Stimulated activated CD4-positive, alpha-beta T cell treated with anti-CD3 and anti-CD28 coated beads, TNF-alpha, amount 100 ng/mL, for 4 hours (primary cell): ENCODE measurements at regions not wholly inside any gene's neighbourhood (a gene's known extent, or its start where the extent isn't known, plus 50 kb on each side); places are given as distances from the start of the nearest gene placed in this dataset.

ENCODE experiments used
- DNase-seq, 3 experiments: peaks; one replicate each; pipeline ENCODE4 v3.0.0-alpha.2; 2020; ENCODE audit warnings: low read depth in 3 of 3

DNA sequence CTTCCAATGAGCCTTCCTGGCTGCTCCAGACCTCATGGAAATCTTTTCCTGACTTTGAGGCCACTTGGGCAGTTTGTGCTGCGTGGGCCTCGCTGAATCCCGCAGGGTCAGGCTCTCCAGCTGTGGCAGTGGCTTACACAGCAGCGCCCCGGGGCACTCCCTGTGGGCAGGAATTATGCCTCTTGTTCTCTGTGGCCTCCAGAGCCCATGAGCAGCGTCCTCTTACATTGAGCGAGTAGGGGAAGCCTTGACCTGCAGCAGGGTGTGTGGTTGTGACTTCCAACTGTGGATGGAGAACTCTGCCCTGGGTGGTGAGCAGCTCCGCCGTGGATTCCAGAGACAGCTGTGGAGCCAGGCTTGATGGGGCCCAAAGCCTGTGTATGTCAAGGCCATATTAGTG, 180.8 kb downstream of the GLI2 start:
- DNase-seq: no peak

DNA sequence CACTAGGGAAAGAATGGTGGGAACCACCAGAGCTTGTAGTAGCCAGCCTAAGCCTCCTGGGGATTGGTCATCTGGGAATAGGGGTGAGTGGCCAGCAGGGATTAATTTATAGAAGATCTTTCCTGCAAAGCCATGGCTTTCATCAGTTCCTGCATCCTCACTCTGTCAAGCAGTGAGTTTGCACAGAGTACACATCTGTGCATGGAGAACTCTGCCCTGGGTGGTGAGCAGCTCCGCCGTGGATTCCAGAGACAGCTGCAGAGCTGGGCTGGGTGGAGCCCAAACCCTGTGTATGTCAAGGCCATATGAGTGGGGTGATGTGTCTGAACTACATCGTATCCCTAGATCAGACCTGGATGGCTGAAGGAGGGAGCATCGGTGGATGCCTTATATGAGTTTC, 182.2 kb downstream of the GLI2 start:
- no peak for DNase-seq

DNA sequence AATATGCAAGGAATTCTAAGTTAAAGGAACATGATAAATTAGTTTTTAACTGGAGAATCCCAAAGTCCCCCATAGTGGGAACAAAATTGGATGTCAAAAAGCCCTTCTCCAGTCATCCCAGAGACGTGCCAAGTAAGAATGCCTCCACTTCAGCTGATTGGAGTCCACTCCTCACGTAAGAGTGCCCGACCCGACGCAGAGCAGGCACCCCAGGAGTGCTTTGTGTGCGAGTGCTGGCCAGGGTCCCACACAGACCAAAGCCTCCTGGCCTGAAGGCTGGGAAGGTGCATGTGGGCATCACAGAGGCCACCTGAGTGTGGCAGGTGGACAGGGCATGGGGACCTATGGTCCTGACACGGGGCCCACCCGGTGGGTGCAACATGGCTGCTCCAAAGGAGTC, 183.5 kb downstream of the GLI2 start:
- no peak for DNase-seq

DNA sequence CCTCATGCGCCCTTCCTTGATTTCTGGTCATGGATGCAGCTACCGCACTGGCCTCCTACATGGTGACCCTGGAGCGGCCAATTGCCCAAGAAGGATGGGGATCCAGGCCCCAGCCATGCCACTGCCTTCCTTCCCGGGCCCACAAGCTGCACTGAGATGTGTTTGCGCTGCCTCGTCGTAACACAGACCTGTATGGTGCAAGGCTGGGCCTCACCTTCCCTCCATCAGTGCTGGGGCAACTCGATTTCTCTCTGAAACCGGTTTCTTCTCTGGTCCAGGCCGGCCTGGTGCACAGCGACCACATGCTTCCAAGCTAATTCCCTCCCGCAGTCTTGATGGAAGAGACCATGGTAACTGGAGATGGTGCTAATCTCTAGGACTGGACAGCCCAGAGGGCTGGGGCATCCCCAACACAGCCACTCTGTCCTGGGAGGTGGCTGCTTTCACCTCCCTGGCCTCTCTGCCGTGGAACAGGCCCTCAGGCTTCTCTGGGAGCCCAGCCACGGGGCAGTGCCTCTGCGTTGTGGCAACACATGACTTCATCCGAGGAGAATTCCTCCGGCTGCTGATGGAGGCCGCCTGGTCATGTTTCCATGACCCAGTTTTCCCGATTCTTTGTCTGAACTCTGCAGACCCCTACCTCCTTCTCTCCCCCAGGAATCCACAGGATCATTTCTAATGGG, 184.2 kb downstream of the GLI2 start:
- DNase-seq: no peak

DNA sequence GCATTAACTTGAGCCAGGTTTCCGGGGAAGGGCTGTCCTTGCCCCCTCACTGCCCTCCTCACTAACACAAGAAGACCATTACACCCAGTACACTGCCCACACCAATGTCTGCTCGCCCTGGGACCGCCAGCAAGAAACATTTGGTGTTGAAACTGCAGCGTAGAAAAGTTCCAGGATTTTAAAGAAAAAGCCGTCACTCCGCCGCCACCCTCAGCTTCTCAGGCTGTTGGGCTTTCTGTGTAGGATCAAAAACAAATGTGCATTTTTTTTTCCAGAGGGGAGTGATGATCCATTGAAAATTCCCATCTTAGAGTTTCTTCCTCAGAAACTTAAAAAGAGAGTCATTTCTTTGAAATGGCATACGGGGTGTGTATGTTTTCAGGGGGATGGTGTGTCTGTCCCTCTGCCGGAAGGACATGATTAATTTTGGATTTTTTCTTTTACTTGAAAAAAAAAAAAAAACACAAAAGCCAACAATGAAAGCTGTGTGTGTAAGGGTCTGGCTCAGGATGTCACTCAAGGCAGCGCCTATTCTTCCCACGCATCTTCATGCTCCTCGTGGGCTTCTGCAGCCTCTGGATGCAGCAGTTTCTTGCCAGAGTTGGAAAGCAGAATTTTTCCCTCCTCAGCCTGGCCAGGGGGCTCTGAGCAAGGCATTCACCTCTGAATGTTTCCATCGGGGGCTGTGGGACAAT, 184.9 kb downstream of the GLI2 start:
- no peak for DNase-seq

DNA sequence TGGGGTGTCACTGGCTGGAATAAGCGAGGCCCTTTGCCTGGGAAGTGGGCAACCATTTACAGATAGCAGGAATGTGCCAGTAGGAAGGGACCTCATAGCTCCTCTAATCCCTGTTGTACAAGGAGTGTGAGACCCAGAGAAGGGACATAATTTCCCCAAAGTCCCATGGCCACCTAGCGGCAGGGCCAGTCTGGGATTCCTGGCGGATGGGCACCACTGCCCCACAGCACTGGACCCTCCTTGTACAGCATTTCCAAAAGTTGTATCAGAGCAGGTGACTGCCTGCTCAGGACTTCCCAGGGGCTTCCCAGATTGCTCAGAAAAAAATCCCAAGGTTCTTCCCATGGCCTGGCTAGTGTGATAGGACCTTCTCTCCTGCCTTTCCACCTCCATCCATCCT, 185.8 kb downstream of the GLI2 start:
- no peak for DNase-seq

DNA sequence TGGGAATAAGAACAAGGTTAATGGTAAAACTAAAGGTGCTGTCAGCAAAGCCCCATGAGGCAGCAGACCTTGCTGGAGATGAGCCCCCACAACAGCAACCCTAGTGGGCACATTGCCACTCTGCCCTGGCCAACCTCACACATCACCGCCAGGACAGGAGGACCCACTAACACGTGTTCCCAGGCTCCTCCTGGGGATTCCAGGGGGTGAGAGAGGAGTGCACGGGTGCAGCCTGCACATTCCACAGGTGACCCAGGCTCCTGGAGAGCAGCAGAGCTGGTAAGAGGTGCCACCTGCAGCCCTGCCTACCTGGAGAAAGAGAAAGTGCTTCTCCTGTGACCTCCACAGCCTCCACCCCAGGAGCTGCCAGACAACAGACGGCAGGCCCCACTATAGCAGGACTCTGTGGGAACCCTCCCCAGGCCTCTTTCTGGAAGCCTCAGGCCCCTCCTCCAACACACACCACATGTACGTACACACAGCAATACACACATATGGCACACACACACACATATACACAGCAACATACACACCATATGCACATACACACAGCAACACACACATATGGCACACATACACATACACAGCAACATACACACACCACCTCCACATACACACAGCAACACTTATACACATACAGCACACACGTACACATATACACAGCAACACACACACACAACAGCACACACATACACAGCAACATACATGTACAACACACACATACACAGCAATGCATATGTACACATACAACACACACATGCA, 187.1 kb downstream of the GLI2 start:
- no peak for DNase-seq

DNA sequence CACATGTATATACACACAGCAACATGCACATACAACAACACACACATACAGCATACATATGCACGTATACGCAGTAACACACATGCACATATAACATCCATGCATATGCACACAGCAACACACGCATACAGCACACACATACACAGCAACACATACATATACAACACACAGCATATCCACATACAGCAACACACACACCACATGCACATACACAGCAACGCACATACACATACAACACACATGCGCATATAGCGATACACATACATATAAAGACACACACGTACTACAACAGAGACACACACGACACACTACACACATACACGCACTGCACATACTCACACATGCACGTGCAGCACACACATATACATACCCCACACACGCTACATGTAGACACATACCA, 187.8 kb downstream of the GLI2 start:
- DNase-seq: no peak

DNA sequence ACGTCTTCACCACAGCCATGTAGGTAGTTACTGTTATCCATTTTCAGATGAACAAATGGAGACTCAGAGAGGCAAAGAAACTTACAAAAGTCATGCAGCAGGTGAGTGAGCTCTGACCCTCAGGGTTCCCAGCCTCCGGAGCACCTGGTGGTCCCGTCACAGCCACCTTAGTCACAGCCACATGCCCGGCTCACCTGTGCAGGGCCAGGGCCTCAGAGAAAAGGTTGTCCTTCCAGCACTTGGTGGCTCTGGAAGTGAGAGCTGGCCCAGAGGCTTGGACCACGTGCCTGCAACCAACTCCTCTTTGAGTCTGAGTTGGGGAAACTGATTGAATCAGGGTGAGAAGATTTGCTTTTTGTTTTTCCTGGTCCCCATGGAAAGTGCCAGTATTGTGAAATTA, 189.3 kb downstream of the GLI2 start:
- no peak for DNase-seq

DNA sequence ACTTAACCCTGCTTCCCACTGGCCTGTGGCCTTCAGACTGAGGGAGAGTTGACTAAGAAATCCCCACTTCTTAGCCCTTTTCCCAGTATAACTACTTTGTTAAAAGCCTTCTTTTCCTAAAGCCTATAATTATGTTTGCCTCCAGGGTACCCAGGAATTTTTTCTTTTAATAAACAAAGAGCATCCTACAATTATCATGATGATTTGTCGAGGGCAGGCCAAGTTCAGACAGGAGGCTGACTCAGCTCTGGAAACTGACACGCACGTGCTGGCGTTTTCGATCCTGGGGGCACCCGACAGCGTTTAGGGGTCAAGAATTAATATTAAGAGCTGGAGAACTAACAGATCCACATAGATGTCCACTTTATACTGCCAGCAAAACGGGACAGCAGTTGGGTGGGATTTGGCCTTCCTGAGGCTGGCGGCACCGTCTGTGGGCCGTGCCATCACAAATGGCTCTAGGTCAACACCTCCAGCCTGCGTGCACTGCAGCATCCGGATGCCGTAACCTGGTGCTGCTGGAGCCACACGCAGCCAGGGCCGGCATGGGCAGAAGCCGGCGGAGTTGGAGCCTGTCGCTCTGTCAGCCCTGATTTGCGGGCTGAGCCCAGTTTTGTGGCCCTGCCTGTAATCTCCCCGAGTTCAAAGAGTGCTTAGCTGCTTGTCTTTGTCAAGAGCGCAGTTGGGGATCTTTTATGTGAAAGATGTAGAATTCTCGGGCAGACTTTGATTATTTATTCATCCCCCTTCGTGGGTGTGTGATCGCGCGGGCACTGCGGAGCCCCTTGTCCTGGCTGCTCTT, 191.0 kb downstream of the GLI2 start:
- no peak for DNase-seq

DNA sequence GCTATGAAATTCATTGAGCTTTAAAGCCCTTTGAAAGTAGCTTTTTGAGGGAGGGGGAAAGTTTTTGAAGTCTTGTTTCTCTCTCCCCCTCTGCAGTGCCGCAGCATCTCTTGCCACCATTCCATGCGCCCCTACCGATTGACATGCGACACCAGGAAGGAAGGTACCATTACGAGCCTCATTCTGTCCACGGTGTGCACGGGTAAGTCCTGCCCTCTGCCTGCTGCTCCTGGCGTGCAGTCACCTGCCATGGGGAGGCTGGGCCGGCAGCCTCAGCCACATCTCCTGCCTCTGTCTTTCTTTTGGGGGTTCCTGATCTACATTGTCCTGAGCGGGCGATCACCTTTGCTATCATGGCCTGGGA, 191.6 kb downstream of the GLI2 start:
- no peak for DNase-seq

DNA sequence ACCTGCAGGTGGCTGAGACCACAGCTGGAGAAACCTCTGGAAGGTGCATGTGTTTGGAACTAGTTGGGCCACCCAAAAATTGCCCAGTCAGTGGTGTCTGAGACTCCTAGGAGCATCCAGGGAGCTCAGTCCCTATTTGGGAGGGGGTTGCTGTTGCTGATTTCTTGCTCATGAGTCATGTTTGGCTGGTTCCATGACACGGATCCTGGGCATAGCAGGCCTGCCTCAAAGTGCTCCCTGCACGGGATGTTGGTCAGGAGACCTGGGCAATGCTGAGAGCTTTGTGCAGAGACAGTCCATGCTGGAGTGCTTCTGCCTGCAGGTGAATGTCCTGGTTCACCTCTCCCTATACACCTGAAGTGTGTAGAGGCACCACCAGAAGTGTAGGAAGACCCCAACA, 194.2 kb downstream of the GLI2 start:
- no peak for DNase-seq

DNA sequence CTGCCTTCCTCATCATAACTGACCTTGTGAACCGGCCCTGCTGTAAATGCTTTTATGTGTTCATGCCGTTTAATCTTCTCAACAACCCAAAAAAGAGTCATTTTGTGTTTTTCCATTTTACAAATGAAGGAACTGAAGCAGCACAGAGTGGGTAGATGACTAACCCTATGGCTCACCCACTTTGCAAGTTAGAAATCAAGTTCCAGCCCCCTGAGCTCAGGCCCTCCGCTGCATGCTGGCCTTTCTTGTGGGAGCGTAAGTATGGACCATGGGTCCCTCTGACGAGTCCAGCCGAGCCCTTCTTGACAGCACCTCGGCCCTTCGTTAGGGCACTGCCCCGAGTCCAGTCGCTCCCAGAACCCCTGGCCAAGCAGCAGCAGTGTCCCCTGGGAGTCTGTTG, 194.6 kb downstream of the GLI2 start:
- no peak for DNase-seq

DNA sequence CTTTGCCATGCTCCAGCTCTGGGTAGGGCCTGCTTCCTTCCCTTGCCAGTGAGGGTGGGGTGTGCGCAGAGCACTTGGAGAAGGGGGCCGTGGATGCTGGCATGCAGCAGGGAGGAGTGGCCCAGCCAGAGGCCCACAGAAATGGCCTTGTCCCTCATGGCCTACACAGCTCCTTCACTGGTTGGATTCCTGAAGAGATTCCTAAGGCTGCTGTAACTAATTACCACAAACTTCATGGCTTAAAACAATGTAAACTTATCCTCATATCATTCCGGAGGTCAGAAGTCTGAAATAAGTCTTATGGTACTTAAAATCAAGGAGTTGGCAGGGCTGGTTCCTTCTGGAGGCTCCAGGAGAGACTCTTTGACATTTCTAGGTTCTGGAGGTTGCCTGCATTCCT, 195.2 kb downstream of the GLI2 start:
- DNase-seq: no peak

DNA sequence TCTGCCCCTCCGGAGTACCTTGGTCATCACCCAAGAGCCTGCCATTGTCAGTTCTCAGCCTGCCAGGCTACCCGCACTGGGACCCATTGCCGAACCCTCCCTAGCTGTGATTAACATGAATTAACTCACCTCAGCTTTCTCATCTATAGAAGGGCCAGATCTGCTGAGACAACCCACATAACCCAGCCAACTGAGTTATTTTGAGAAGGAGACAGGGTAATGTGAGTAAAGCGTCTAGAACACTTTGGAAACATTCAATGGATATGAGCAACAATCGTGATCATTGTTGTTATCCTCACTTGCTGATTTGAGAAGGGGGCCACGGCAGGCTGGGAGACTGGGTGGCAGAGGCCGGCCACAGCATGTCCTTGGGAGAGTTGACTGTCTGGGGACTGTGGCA, 196.8 kb downstream of the GLI2 start:
- DNase-seq: no peak

DNA sequence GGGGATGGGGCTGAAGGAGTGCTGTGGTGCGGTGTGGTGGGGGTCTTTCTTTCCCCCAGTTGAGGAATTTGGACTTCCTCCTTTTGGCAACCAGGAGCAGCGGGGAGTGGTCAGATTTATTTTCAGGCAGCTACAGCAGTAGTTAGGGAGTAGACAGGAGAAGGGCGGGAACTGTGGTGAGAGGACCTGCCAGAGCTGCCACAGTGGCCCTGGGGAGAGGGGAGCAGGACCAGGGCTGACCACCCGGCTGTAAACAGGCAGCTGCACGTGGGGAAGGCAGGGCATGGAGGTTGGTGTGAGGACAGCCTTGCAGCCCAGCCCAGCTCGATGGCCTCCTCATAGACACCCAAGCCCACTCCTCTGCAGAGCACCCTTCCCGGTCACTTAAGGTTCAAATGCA, 197.2 kb downstream of the GLI2 start:
- DNase-seq: no peak

DNA sequence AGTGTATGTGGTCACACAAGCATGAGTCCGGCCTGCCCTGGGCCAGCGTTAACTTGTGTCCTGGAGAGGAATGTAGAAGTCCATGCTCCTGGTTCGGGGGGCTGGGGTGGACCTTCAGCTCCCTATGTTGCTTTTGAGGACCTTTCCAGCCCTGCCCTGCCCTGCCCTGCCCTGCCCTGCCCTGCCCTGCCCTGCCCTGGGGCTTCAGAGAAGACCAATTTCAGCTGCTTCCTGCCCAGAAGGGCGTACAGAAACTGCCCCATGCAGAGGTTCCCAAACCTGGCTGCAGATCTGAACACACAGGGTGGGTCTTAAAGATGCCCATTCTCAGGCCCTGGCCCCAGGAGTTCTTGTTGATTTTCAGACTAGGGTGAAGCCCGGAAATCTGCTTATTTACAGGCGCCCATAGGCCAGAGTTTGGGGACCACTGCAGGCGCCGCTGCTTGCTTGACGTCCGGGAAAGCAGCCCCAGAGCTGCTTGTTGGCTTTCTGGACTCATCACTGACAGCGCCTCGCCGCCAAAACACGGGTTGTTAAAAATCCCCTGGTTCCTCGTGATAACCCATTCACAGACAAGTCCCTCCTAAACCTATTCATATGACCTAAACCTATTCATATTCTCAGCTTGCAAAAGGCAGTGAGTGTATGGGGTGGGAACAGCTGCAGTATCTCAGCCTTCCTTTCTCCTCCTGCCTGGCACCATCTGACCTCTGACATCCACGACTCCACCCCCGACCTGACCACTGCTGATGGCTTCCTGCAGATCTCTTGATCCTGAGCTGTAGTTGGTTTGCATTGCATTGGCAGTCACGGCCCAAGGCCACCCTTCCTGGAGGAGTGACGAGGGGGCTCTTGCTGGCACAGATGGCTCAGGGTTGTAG, 198.3 kb downstream of the GLI2 start:
- no peak for DNase-seq

DNA sequence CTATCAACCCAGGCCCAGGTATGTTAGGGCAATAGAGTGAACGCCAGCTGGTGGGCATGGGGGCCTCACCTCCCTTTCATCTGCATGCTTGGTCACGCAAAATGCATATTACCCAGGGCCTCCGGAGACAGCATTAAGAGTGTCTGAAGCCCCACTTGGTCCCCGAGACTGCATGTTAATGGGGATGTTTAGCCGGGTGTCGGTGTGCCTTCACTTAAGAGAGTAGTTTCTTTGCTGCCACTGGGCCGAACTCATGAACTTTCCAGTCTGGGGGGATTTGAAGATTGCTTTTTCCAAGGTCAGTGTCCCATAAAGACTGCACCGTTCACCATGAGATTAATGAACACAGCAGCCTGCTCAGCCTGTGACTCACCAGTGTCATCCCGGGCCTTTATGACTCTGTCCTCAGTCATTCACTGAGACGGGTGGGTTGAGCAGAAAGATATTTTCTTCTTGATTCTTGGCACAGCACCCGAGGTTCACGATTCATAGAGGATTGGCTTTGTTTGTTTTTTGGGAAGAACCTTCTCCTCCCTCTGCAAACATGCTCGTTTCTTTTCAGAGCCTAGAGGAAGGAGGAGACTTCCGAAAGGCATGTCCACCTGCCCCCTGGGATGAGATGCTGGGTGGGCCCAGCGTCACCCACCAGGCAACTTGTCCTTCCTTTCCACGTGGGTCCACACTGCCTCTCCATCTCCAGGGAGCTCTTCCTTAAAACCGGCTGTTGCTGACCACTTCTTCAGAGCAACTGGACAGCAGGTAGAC, 199.1 kb downstream of the GLI2 start:
- DNase-seq: no peak

DNA sequence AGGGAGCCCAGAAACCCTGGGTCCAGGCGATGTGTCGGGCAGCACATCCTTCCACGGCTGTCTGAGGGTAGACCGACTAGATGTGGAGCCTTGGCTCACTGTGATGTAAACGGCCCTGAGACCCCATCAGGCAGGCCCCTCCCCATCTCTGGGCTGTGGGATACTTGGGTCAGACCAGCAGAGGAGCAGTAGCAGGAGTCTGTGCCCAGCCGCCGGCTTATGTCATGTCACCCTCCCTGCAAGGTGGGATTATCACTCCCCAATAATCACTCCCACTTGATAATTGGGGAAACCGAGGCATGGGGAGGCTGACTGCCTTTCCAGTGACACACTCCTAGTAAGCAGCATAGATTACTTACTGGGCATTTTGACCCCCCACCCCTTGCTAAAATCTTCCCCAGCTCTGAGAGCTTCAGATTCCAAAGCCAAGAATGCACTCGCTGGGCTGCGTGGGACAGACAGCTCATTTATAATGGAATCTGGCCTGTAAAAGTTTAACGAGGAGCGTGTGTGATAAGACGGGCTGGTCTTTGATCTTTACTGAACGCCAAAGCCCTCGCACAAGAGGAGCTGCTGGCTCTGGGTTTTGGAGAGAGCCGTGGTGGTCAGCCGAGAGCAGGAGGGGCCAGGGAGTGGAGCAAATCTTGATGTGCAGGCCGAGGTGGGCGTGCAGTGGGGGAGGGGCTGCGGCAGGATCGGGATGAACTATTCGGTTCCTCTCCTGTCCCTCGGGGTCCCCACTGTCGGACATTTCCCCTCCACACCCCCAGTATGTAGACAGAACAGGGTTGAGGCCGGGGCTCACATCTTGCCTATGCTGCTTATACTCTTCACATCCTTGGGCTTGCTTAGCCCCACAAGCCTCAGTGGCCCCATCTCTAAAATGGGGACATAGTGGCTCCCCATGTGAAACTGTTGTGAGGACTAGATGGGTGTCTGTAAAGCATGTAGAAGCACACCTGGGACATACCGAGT, 200.0 kb downstream of the GLI2 start:
- DNase-seq: no peak
